GM18505 (cell line): ENCODE measurements at regions not wholly inside any gene's neighbourhood (a gene's known extent, or its start where the extent isn't known, plus 50 kb on each side); places are given as distances from the start of the nearest gene placed in this dataset.

Source experiments
- ATAC-seq: cut with Tn5 transposase; IDR thresholded peaks from one replicate; pipeline ENCODE4 v1.9.1; 2021; ENCODE audit not compliant: unreplicated experiment
- POLR2A ChIP-seq: IDR thresholded peaks from 4 replicates; pipeline ENCODE4 v1.6.1; 2011; ENCODE audit warnings: borderline replicate concordance; ENCODE audit not compliant: insufficient read depth, insufficient read length; ENCODE audit errors: extremely low read depth

GRCh38 chr2:217636578-217636977, 366.2 kb downstream of the TNS1 start:
- no peak for TF ChIP-seq POLR2A
- no peak for ATAC-seq

GRCh38 chr2:217634871-217635270, 367.9 kb downstream of the TNS1 start:
- no peak for TF ChIP-seq POLR2A
- ATAC-seq, result no peak

- no peak for TF ChIP-seq POLR2A
- ATAC-seq, result no peak
Observed at GRCh38 chr2:217632043-217632442, 370.8 kb downstream of the TNS1 start.

- ATAC-seq, result no peak
Observed at GRCh38 chr2:217631115-217631514, 371.7 kb downstream of the TNS1 start.

GRCh38 chr2:217629347-217629746, 373.4 kb downstream of the TNS1 start:
- no peak for ATAC-seq
- TF ChIP-seq POLR2A, result no peak

More at GRCh38 chr2:217631115-217631514, 371.7 kb downstream of the TNS1 start:
- TF ChIP-seq POLR2A, result no peak

- ATAC-seq, result no peak
- no peak for TF ChIP-seq POLR2A
Observed at GRCh38 chr2:217628061-217628460, 374.7 kb downstream of the TNS1 start.

- ATAC-seq, result no peak
- no peak for TF ChIP-seq POLR2A
Observed at GRCh38 chr2:217626926-217627325, 375.9 kb downstream of the TNS1 start.

- no peak for TF ChIP-seq POLR2A
- no peak for ATAC-seq
Observed at GRCh38 chr2:217625557-217626169, 377.1 kb downstream of the TNS1 start.

- no peak for ATAC-seq
- no peak for TF ChIP-seq POLR2A
Observed at GRCh38 chr2:217623281-217623912, 379.4 kb downstream of the TNS1 start.

- ATAC-seq, result no peak
- TF ChIP-seq POLR2A, result no peak
Observed at GRCh38 chr2:217622205-217623060, 380.4 kb downstream of the TNS1 start.

GRCh38 chr2:217621391-217621801, 381.4 kb downstream of the TNS1 start:
- no peak for TF ChIP-seq POLR2A
- no peak for ATAC-seq

- TF ChIP-seq POLR2A, result no peak
- ATAC-seq, result no peak
Observed at GRCh38 chr2:217618744-217619143, 384.1 kb downstream of the TNS1 start.

- no peak for ATAC-seq
- TF ChIP-seq POLR2A, result no peak
Observed at GRCh38 chr2:217617616-217618022, 385.2 kb downstream of the TNS1 start.

GRCh38 chr2:217616936-217617335, 385.9 kb downstream of the TNS1 start:
- TF ChIP-seq POLR2A, result no peak
- ATAC-seq, result no peak
